Tibial artery (tissue), 4 donors: ENCODE measurements at regions not wholly inside any gene's neighbourhood (a gene's known extent, or its start where the extent isn't known, plus 50 kb on each side); places are given as distances from the start of the nearest gene placed in this dataset.
A peak's percentile ranks its signal among the peaks of the same experiment; 100 is the strongest.

Experiments used
- DNase-seq, 2 donors: peaks; one replicate each; pipeline ENCODE4 v3.0.0-alpha.2; 2019
- H3K27ac ChIP-seq, 2 donors: fragments of 200-600 bp; sonication (generic) in 1 of 2; 1 replicate in 1 of 2; 2 replicates in 1 of 2; pipeline ENCODE4 v1.5.1; 2018 to 2019; ENCODE audit warnings: mild to moderate bottlenecking in 1 of 2
- H3K27me3 ChIP-seq, 2 donors: fragments of 200-600 bp; sonication (generic) in 1 of 2; one replicate each; pipeline versions ENCODE4 v1.5.1 to v1.6.0; 2016 to 2019
- H3K36me3 ChIP-seq, 3 donors: fragments of 200-600 bp; sonication (generic) in 2 of 3; one replicate each; pipeline ENCODE4 v1.5.1; 2016 to 2019; ENCODE audit warnings: mild to moderate bottlenecking in 2 of 3
- H3K4me1 ChIP-seq, 4 donors: fragments of 200-600 bp; sonication (generic) in 2 of 4; 1 replicate in 3 of 4; 2 replicates in 1 of 4; pipeline ENCODE4 v1.5.1; 2016 to 2019
- H3K4me3 ChIP-seq, 2 donors: fragments of 200-600 bp; sonication (generic) in 1 of 2; 1 replicate in 1 of 2; 2 replicates in 1 of 2; pipeline ENCODE4 v1.5.1; 2018 to 2019; ENCODE audit warnings: mild to moderate bottlenecking in 2 of 2
- H3K9me3 ChIP-seq, 3 donors: fragments of 200-600 bp; sonication (generic) in 1 of 3; one replicate each; pipeline ENCODE4 v1.5.1; 2016 to 2019
- intact Hi-C: fragments of 100-400 bp; cut with DNase I; formaldehyde crosslinking; loops from one replicate; pipeline ENCODE4 v1.15.0; 2023; ENCODE audit warnings: low total_unique reads
- TF ChIP-seq, protein P1 (sequence below), 2 experiments: fragments of 200-600 bp in 1 of 2; fragments of 450-650 bp in 1 of 2; IDR thresholded peaks; one replicate each; pipeline ENCODE4 v1.5.1; 2017 to 2019; ENCODE audit warnings: antibody characterized with exemption in 2 of 2, mild to moderate bottlenecking in 1 of 2, moderate library complexity in 1 of 2

GRCh38 chr5:89847743-89848142, 561.8 kb downstream of the CETN3 start:
- Histone ChIP-seq H3K27ac (no peak overlapping the region), H3K27me3 (no peaks in the 10 kb centered on the region), H3K4me1 (peaks cover 0 to 28% (median 4%) of the 10 kb centered on the region in 4 donors), H3K36me3 (no peaks in the 10 kb centered on the region), H3K9me3 (no peaks in the 10 kb centered on the region), H3K4me3 (no peak overlapping the region)
- intact Hi-C loops, result no loop called here
- TF ChIP-seq, protein P1, sequence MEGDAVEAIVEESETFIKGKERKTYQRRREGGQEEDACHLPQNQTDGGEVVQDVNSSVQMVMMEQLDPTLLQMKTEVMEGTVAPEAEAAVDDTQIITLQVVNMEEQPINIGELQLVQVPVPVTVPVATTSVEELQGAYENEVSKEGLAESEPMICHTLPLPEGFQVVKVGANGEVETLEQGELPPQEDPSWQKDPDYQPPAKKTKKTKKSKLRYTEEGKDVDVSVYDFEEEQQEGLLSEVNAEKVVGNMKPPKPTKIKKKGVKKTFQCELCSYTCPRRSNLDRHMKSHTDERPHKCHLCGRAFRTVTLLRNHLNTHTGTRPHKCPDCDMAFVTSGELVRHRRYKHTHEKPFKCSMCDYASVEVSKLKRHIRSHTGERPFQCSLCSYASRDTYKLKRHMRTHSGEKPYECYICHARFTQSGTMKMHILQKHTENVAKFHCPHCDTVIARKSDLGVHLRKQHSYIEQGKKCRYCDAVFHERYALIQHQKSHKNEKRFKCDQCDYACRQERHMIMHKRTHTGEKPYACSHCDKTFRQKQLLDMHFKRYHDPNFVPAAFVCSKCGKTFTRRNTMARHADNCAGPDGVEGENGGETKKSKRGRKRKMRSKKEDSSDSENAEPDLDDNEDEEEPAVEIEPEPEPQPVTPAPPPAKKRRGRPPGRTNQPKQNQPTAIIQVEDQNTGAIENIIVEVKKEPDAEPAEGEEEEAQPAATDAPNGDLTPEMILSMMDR (IDR thresholded peaks at IDR 0.05), result no peak
- DNase-seq, result no peak

DNA sequence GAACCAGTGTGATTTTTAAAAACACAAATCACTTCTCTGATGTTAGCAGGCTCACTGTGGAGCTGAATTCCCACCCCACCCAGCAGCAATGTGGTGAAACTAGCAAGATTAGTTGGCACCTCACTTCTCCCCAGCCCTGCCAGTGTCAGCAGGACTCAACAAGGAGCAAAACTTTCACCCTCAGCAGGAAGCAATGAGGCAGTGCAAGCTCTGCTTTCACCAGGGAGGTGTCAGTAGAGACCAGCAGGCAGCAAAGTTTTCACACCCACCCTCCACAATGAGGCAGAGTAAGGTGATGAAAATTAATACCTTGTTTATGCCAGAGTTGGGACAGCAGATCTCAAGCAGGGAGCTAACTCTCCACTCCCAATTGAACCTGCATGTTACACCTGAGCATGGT, 565.0 kb downstream of the CETN3 start:
- TF ChIP-seq, protein P1 (IDR thresholded peaks at IDR 0.05), result no peak
- no peak for DNase-seq
- peaks cover 0 to 3% (median 0%) of the 10 kb centered on the region in 4 donors for H3K4me1 ChIP-seq
- intact Hi-C loops, result no loop called here
- H3K4me3 ChIP-seq, result no peak overlapping the region
- no peaks in the 10 kb centered on the region for H3K27me3 ChIP-seq
- no peaks in the 10 kb centered on the region for H3K36me3 ChIP-seq
- no peaks in the 10 kb centered on the region for H3K9me3 ChIP-seq
- no peak overlapping the region for H3K27ac ChIP-seq

DNA sequence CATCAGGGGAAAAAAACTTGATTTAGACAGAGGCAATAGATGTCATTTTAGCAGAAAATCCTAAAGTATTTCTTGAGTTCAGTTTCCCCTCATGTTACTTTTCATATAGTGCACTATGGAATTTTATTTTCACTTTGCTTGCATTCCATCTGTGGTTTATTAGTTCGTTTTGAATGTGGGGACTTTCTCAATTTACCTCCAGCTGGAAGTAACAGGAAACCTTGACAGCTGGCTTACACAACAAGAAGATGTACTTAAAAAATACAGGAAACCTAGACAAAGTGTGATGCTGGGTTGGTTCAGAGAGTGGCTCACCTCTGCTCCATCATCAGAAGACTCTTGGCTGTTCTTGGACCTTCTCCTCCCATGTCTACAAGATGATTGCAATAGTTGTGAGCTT, 567.0 kb downstream of the CETN3 start:
- Histone ChIP-seq H3K36me3 (no peaks in the 10 kb centered on the region), H3K27me3 (no peaks in the 10 kb centered on the region), H3K4me1 (no peaks in the 10 kb centered on the region), H3K9me3 (no peaks in the 10 kb centered on the region), H3K27ac (no peak overlapping the region), H3K4me3 (no peak overlapping the region)
- no peak for DNase-seq
- intact Hi-C loops, result no loop called here
- TF ChIP-seq, protein P1 (IDR thresholded peaks at IDR 0.05), result no peak

GRCh38 chr5:89840906-89841305, 568.6 kb downstream of the CETN3 start:
- no peaks in the 10 kb centered on the region for H3K36me3 ChIP-seq
- H3K27ac ChIP-seq, result no peak overlapping the region
- TF ChIP-seq, protein P1 (IDR thresholded peaks at IDR 0.05), result no peak
- no peaks in the 10 kb centered on the region for H3K4me1 ChIP-seq
- DNase-seq, result no peak
- H3K9me3 ChIP-seq, result no peaks in the 10 kb centered on the region
- no peaks in the 10 kb centered on the region for H3K27me3 ChIP-seq
- intact Hi-C loops, result no loop called here
- H3K4me3 ChIP-seq, result no peak overlapping the region

- Histone ChIP-seq H3K4me3 (no peak overlapping the region), H3K4me1 (peaks cover 0 to 14% (median 1%) of the 10 kb centered on the region in 4 donors), H3K9me3 (no peaks in the 10 kb centered on the region), H3K27ac (no peak overlapping the region), H3K27me3 (no peaks in the 10 kb centered on the region), H3K36me3 (no peaks in the 10 kb centered on the region)
- intact Hi-C loops, result no loop called here
- no peak for DNase-seq
- TF ChIP-seq, protein P1 (IDR thresholded peaks at IDR 0.05), result no peak
Observed at GRCh38 chr5:89830691-89831090, 578.9 kb downstream of the CETN3 start.

DNA sequence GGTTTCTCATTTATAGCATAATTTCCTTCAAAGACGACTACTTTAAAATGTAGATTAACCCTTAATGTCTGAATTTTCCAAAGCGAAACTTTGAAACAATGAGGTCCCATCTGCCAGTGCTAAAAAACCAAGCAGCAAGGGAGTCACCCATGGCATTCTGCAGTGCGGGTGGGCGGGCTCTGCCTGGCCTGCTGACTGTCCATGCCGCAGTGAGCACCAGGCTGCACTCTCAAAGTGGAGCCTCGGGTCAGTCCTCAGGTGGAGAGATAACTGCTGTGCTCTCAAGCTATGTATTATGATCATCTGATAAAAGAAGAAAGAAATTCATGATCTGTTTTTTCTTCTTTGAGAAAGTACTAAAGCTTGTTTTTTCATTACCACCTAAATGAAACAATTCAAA, 581.6 kb downstream of the CETN3 start:
- DNase-seq, result no peak
- Histone ChIP-seq H3K4me3 (peak overlapping the region; percentile 23 to 34), H3K4me1 (peaks cover 0 to 14% (median 1%) of the 10 kb centered on the region in 4 donors), H3K36me3 (no peaks in the 10 kb centered on the region), H3K27me3 (no peaks in the 10 kb centered on the region), H3K27ac (no peak overlapping the region), H3K9me3 (no peaks in the 10 kb centered on the region)
- TF ChIP-seq, protein P1 (IDR thresholded peaks at IDR 0.05), result no peak
- intact Hi-C loops, result no loop called here
